Hepatocyte (in vitro differentiated cells): ENCODE measurements at regions not wholly inside any gene's neighbourhood (a gene's known extent, or its start where the extent isn't known, plus 50 kb on each side); places are given as distances from the start of the nearest gene placed in this dataset.

ENCODE experiments used
- EZH2 ChIP-seq: fragments of 200-600 bp; sonication (generic); IDR thresholded peaks from 2 replicates; pipeline ENCODE4 v1.6.1; 2016; ENCODE audit warnings: antibody characterized with exemption, mild to moderate bottlenecking, borderline replicate concordance
- TF ChIP-seq, protein P1 (sequence below): fragments of 200-600 bp; sonication (generic); IDR thresholded peaks from 2 replicates; pipeline ENCODE4 v1.5.1; 2016; ENCODE audit warnings: antibody characterized with exemption, mild to moderate bottlenecking; ENCODE audit not compliant: poor library complexity

DNA sequence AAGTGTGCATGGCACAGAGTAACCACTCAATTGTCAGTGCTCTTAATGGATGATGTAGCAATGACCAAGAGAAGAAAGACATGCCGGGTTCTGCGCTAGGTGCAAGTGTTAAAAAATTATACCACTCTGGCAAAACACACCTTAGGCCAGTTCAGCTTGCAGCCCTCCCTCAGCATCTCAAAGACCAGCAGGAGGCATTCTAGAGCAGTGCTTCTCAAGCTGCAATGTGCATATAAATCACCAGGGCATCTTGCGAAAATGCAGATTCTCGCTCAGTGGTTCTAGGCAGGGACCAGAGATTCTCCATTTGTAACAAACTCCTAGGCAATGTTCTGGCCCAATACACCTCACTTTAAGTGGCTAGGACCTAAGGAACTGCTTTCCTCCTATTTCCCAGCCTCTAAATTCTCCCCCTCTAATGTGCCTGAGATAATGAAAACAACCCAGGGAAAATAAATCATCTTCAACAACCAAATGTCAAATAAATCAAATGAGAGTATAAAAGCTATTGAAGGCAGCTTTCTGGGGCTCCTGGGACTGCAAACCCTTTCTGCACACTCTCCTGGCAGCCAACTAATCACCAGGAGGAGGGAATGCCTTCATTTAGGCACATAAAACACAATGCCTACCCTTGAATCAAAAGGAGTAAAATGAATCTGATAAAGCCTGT lies 337.2 kb upstream of the API5 start:
- TF ChIP-seq, protein P1, sequence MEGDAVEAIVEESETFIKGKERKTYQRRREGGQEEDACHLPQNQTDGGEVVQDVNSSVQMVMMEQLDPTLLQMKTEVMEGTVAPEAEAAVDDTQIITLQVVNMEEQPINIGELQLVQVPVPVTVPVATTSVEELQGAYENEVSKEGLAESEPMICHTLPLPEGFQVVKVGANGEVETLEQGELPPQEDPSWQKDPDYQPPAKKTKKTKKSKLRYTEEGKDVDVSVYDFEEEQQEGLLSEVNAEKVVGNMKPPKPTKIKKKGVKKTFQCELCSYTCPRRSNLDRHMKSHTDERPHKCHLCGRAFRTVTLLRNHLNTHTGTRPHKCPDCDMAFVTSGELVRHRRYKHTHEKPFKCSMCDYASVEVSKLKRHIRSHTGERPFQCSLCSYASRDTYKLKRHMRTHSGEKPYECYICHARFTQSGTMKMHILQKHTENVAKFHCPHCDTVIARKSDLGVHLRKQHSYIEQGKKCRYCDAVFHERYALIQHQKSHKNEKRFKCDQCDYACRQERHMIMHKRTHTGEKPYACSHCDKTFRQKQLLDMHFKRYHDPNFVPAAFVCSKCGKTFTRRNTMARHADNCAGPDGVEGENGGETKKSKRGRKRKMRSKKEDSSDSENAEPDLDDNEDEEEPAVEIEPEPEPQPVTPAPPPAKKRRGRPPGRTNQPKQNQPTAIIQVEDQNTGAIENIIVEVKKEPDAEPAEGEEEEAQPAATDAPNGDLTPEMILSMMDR = peak; percentile 14
- no peak for TF ChIP-seq EZH2
